ENCODE measurements at regions not wholly inside any gene's neighbourhood (a gene's known extent, or its start where the extent isn't known, plus 50 kb on each side); places are given as distances from the start of the nearest gene placed in this dataset.
"Not testable (repeated sequence)": the region's sequence is repeated elsewhere in the genome, so short reads cannot be mapped to it uniquely, and the experiment has no call there.

DNA sequence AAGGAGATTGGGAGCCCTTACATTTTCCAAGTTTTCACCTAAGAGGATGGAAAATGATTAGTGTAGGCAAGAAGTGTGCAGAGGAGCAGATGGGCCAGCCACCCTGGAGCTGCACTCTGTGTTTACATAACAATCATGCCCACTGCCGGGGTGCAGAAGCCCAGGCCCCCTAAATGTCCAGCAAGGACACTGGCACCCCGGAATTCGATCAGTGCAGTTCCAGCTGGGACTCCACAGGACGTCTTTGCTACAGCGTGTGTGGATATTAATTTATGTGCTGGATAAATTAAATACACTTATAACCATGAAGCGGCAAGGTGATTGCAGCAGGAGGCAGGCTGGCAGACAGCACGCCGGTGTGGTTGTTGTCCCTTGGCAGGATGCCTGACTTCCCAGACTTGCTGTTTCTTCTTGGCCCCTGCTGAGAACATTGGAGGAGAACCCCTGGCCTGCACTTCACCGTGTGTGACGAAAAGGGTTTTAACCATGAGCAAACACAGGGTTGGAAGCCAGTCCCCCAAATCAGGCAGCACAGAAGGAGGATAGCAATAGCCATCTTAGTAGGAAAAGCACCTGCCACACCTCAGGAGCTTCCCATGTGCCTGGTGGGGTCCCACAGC lies 73.7 kb downstream of the GADD45G start:
- no peak overlapping the region for H3K4me3 ChIP-seq (ENCODE audit: low read depth, low read length)
- no peak for DNase-seq (ENCODE audit: low read depth)

DNA sequence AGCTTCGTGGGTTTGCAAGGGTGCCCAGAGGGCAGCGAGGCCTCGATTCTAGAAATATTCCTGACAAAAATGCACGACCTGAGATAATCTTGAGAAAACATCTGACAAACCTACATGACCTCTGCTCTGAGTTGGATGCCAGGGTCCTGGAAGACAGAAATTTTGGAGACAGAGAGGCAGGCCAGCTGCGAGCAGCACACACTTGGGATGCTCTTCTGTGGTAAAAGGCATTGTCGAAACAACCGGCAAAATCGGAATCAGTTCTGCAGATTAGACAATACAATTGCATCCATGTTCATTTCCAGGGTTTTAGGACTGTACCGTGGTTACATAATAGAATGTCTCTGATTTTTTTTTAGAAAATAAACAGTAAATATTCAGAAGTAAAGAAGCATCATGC lies 74.2 kb downstream of the GADD45G start:
- TF ChIP-seq, protein P1, sequence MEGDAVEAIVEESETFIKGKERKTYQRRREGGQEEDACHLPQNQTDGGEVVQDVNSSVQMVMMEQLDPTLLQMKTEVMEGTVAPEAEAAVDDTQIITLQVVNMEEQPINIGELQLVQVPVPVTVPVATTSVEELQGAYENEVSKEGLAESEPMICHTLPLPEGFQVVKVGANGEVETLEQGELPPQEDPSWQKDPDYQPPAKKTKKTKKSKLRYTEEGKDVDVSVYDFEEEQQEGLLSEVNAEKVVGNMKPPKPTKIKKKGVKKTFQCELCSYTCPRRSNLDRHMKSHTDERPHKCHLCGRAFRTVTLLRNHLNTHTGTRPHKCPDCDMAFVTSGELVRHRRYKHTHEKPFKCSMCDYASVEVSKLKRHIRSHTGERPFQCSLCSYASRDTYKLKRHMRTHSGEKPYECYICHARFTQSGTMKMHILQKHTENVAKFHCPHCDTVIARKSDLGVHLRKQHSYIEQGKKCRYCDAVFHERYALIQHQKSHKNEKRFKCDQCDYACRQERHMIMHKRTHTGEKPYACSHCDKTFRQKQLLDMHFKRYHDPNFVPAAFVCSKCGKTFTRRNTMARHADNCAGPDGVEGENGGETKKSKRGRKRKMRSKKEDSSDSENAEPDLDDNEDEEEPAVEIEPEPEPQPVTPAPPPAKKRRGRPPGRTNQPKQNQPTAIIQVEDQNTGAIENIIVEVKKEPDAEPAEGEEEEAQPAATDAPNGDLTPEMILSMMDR (IDR thresholded peaks at IDR 0.05; ENCODE audit: control insufficient read depth, extremely low read depth, insufficient read depth), result no peak
- H3K4me3 ChIP-seq (ENCODE audit: low read depth, low read length), result no peak overlapping the region
- DNase-seq (ENCODE audit: low read depth), result no peak

More for the DNA sequence above, 73.7 kb downstream of the GADD45G start:
- TF ChIP-seq, protein P1 (IDR thresholded peaks at IDR 0.05; ENCODE audit: control insufficient read depth, extremely low read depth, insufficient read depth), result no peak

DNA sequence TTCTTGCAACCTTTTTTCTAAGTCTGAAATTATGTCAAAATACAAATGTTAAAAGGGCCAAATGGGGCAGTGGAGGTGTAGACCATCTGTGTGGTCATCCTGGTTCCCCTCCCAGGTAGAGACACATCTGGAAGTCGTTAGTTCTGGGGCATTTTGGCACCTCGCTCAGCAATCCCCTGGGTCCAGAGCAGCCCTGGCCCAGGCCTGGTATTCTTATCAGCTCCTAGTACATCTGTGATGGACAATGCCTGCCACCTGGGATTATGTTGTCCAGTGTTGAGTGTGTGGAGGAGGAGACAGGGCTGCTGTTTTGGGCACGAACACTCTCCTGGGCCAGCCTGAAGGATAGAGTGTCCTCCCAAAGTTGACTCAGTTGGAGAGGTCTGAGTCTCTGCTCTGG lies 74.8 kb downstream of the GADD45G start:
- DNase-seq (ENCODE audit: low read depth), result no peak
- no peak overlapping the region for H3K4me3 ChIP-seq (ENCODE audit: low read depth, low read length)
- TF ChIP-seq, protein P1 (IDR thresholded peaks at IDR 0.05; ENCODE audit: control insufficient read depth, extremely low read depth, insufficient read depth), result no peak

DNA sequence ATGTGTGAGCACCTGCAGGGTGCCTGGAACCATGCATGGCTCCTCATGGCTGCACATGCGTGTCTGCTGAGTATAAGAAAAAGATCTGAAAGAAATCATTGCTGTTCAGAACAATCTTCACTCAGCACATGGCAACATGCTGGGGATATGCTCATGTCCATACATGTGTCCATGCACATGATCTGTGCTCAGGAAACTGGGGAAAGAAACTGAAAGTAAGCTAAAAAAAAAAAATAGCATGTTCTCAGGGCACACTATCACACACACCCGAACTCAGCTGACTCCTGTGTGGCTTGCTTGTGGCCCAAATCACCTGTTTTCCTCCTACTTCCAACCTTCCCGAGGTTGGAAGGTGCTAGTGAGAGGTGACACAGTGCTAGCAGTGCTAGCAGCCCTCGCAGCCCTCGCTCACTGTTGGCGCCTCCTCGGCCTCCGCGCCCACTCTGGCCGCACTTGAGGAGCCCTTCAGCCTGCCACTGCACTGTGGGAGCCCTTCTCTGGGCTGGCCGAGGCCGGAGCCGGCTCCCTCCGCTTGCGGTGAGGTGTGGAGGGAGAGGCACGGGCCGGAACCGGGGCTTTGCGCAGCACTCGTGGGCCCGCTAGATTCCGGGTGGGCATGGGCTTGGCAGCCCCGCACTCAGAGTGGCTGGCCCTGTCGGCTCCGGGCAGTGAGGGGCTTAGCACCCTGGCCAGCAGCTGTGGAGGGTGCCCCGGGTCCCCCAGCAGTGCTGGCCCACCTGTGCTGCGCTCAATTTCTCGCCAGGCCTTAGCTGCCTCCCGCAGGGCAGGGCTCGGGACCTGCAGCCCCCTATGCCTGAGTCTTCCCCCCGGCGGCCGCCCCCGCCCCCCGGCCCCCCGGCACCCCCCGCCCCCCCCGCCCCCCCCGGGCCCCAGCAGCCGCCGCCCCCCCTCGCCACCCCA lies 76.0 kb downstream of the GADD45G start:
- TF ChIP-seq, protein P1 (IDR thresholded peaks at IDR 0.05; ENCODE audit: control insufficient read depth, extremely low read depth, insufficient read depth), result no peak
- no peak for DNase-seq (ENCODE audit: low read depth)
- H3K4me3 ChIP-seq (ENCODE audit: low read depth, low read length), result no peak overlapping the region

DNA sequence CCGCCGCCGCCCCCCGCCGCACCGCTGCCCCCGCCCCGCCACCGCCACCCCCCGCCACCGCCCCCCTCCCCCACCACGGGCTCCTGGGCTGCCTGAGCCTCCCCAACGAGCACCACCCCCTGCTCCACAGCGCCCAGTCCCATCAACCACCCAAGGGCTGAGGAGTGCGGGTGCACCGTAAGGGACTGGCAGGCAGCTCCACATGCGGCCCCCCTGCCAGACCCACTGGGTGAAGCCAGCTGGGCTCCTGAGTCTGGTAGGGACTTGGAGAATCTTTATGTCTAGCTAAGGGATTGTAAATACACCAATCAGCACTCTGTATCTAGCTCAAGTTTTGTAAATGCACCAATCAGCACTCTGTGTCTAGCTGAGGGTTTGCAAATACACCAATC lies 76.7 kb downstream of the GADD45G start:
- not testable (repeated sequence) for H3K4me3 ChIP-seq (ENCODE audit: low read depth, low read length); DNase-seq (ENCODE audit: low read depth)

DNA sequence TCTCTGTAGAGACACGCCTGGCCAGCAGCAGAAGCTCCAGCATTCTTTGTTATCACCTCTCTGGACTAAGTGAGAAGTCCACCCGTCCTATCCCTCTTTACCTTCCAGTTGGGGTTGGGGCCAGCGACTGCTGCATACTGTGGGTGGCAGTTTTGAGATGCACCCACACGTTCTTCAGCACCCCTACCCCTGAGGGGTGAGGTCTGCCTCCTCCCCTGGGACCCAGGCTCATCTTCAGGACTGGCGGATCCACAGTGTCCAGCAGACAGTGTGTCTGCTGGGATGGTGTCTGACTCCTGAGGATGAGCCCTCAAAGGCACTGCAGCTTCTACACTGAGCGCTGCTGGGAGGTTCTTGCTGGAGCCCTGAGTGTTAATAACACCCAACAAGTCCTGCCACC lies 78.8 kb downstream of the GADD45G start:
- H3K4me3 ChIP-seq (ENCODE audit: low read depth, low read length), result no peak overlapping the region

DNA sequence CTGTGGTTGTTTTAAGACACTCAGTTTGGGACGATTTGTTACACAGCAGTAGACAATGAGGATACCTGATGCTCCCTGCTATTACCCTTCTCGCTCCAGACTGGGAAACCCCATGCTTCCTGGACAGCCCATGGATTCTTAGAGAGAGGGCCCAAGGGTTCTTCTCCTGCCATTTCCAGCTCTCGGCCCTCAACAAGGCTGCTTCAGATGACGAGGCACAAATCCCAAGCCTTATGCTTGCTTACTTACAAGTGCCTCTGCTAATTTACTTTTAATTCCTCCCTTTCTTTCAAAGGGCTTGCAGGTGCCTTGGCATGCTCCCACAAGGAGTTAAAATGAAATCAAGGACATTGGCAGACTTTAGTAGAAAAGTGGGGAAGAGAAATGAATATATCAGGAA lies 79.4 kb downstream of the GADD45G start:
- TF ChIP-seq, protein P1 (IDR thresholded peaks at IDR 0.05; ENCODE audit: control insufficient read depth, extremely low read depth, insufficient read depth), result no peak
- no peak for DNase-seq (ENCODE audit: low read depth)
- H3K4me3 ChIP-seq (ENCODE audit: low read depth, low read length), result no peak overlapping the region

More for the DNA sequence above, 78.8 kb downstream of the GADD45G start:
- TF ChIP-seq, protein P1 (IDR thresholded peaks at IDR 0.05; ENCODE audit: control insufficient read depth, extremely low read depth, insufficient read depth), result no peak
- no peak for DNase-seq (ENCODE audit: low read depth)
